HG02885 (cell line): ENCODE measurements at regions not wholly inside any gene's neighbourhood (a gene's known extent, or its start where the extent isn't known, plus 50 kb on each side); places are given as distances from the start of the nearest gene placed in this dataset.

Source experiments
- ATAC-seq: cut with Tn5 transposase; IDR thresholded peaks from one replicate; pipeline ENCODE4 v1.9.1; 2021; ENCODE audit warnings: mild to moderate bottlenecking; ENCODE audit not compliant: unreplicated experiment, poor library complexity

- no peak for ATAC-seq
Measured at GRCh38 chr10:131724891-131725580, 175.8 kb upstream of the PPP2R2D start.

GRCh38 chr10:131725581-131726069, 175.2 kb upstream of the PPP2R2D start:
- ATAC-seq = no peak

- ATAC-seq = no peak
Measured at GRCh38 chr10:131726076-131726880, 174.5 kb upstream of the PPP2R2D start.

- no peak for ATAC-seq
Measured at GRCh38 chr10:131726967-131727366, 173.8 kb upstream of the PPP2R2D start.

- ATAC-seq = no peak
Measured at GRCh38 chr10:131727560-131727959, 173.2 kb upstream of the PPP2R2D start.

DNA sequence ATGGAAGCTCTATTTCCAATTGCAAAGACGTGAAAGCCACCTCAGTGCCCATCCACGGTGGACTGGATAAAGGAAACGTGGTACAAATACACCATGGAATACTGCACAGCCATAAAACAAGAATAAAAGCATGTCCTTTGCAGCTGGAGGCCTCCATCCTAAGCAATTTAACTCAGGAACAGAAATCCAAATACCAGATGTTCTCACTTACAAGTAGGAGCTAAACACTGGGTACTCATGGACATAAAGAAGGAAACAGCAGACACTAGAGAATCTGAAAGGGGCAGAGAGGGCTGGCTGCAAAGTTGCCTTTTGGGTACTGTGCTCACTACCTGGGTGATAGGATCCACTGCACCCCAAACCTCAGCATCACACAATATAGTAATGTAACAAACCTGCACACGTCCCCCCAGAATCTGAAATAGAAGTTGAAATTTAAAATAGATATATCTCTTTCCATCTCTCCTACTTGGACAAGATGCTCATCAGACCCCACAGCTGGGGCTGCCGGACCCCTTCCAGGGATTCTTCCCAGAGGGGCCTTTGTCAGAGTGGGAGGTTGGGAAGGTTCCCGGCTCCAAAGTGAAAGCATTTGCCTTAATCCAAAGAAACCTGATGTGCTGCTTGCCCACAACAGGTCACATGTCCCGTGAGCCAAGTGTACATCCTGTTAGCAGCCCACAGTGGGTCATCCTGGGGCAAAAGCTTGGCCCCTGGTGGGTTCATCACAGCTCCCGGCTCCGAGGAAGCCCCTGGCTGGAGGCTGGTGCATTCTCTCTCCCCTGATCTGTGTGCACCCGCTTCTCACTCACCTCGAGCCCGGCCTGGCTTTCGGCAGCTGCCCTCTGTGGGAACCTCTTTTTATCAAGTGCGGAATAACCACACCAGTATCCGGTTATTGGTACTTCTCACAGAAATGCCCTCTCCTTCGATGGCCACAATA, 172.3 kb upstream of the PPP2R2D start:
- ATAC-seq = no peak

- ATAC-seq = no peak
Measured at GRCh38 chr10:131729361-131729760, 171.4 kb upstream of the PPP2R2D start.

DNA sequence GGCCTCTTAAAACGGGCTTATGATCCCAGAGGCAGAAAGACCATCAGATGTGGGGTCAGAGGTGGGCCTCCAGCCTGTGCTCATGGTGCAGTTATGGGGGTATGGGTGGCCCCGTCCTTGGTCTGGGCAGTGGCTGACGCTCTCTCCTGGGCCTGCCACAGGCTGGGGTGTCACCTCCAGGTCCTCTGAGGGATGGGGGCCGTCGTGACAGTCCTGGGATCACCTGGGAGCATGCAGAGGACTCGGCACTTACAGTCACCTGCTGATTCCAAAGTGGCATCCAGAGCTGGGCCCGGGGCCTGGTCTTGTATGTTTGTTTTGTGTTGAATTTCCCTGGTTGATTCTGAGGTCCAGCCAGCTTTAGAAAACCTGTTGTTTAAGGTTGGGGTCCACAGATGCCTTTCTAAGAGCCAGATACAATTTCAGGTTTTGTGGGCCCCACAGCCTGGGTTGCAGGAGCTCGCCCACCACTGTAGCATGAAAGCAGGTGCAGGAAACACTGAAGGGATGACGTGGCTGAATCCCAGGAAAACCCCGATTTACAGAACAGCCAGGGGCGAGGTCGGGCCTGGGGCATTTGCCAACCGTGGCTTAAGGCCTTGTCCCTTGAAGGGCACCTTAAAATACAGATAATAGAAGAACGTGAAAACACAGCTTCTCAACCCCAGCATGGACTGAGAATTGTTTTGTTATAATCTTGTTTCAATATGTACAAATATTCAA, 170.7 kb upstream of the PPP2R2D start:
- no peak for ATAC-seq

GRCh38 chr10:131730771-131731497, 169.9 kb upstream of the PPP2R2D start:
- no peak for ATAC-seq

DNA sequence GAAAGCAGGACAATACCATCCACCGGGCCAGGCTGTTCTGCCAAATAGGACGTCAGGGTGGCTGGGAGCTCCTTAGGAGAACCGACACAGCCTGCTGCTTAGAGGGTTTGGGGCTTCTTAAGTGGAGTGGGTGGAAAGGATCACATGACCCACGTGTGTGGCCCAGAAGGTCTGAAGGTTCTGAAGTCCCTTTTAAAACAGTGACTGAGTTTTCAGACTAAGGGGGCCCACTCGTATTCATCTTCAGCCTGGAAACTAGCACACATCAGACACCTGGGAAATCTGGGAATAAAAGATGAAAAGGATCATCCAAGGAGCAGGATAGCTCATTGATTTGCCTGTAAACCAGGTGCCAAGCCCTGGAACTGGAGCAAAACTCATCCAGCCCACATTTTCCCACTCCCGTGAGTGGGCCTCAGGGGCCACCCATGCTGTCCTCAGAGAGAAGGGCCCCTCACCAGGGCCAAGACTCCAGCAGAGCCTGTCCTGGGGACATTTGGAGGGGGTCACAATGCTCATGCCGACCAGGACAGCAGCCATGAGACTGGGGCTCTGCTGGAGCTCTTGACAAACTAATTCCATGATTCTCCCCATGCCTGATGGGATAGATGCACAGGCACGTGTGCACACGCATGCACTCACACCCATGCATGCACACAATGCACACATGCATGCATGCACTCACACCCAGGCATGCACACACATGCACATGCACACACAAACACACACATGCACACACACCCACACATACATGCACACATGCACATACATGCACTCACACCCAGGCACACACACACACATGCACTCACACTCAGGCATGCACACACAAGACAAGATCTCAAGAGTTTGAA, 168.8 kb upstream of the PPP2R2D start:
- ATAC-seq = no peak

GRCh38 chr10:131732631-131733127, 168.1 kb upstream of the PPP2R2D start:
- ATAC-seq = no peak

DNA sequence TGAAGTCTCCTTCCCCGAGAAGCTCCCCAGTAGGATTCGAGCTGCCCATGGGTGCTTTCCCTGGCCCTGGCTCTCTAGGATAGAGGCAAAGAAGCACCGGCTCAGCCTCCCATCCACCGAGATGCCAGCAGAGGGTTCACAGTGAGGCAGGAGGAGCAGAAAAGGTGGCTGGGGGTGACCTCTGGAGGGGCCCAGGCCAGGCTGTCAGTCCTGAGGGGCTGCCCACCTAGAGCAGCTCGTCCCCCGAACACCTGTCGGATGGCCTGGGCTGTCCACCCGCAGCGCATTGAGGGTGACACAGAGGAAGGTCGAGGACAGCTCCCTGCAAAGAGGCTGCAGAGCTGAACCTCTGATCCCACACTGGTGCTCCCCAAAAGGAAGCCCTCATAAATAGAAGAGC, 167.2 kb upstream of the PPP2R2D start:
- ATAC-seq = no peak

DNA sequence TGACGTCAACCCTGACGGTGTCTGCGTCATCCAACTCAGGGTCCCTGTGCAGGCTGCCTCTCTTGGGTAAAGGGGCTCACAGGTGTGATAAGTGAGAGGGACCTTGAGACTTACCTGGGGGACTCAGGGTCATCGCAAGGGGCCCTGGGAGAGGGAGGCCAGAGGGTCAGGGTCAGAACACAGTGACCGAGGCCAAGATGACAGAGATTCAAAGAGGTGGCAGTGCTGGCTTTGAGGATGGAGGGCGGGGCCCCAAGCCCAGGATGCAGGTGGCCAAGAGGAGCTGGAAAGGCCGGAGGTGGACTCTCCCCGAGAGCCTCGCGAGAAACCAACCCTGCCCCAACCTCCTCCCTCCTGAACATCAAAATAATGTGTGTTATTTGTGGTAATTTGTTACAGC, 165.2 kb upstream of the PPP2R2D start:
- no peak for ATAC-seq

- no peak for ATAC-seq
Measured at GRCh38 chr10:131736321-131736980, 164.4 kb upstream of the PPP2R2D start.

GRCh38 chr10:131737543-131738395, 163.0 kb upstream of the PPP2R2D start:
- ATAC-seq = no peak

GRCh38 chr10:131738396-131738735, 162.4 kb upstream of the PPP2R2D start:
- ATAC-seq = no peak

GRCh38 chr10:131739206-131739605, 161.6 kb upstream of the PPP2R2D start:
- ATAC-seq = no peak
